B cell (primary cell): ENCODE measurements at regions not wholly inside any gene's neighbourhood (a gene's known extent, or its start where the extent isn't known, plus 50 kb on each side); places are given as distances from the start of the nearest gene placed in this dataset.

Experiments
- ATAC-seq: fragments of 200-7000 bp; cut with Tn5 transposase; one replicate; pipeline ENCODE4 v1.10.0; 2021; ENCODE audit warnings: low read depth, mild to moderate bottlenecking, moderate number of reproducible peaks, moderate library complexity
- CTCF ChIA-PET: fragments of 350-600 bp; sonication (Branson Sonifier 250); formaldehyde crosslinking; loops from one replicate; lab custom pipeline; 2021; ENCODE audit warnings: antibody characterized with exemption, inconsistent platforms; lab: Charles Lee
- POLR2A ChIA-PET: fragments of 350-600 bp; sonication (Branson Sonifier 250); formaldehyde crosslinking; loops from one replicate; lab custom pipeline; 2021; ENCODE audit warnings: antibody characterized with exemption; lab: Charles Lee
- DNase-seq: peaks from one replicate; pipeline ENCODE4 v3.0.0; 2013
- H2AFZ ChIP-seq: 2 replicates; pipeline ENCODE4 v1.6.1; 2012; ENCODE audit warnings: mild to moderate bottlenecking, low read depth, low read length; ENCODE audit not compliant: insufficient read depth, poor library complexity, severe bottlenecking
- H3K27ac ChIP-seq, 2 donors: 1 replicate in 1 of 2; 2 replicates in 1 of 2; pipeline ENCODE4 v1.5.1; 2012 to 2013; ENCODE audit warnings: low read length in 2 of 2, mild to moderate bottlenecking in 2 of 2, moderate library complexity in 1 of 2
- H3K27me3 ChIP-seq, 4 experiments: fragments of 200-600 bp in 1 of 4; sonication (generic) in 1 of 4; replicated peaks in 1 of 4; 1 replicate in 2 of 4; 2 replicates in 2 of 4; pipeline versions ENCODE4 v1.6.1 to v1.7.0; 2013 to 2016; ENCODE audit warnings: low read length in 3 of 4, mild to moderate bottlenecking in 2 of 4, mixed read lengths in 1 of 4, moderate library complexity in 1 of 4; ENCODE audit not compliant: insufficient read depth in 4 of 4, control insufficient read depth in 3 of 4; ENCODE audit errors: control extremely low read depth in 1 of 4
- H3K36me3 ChIP-seq, 2 experiments: replicated peaks in 1 of 2; 1 replicate in 1 of 2; 2 replicates in 1 of 2; pipeline versions ENCODE4 v1.6.1 to v1.7.1; 2013; ENCODE audit warnings: low read length in 1 of 2; ENCODE audit not compliant: insufficient read depth in 2 of 2, control insufficient read depth in 1 of 2; ENCODE audit errors: control extremely low read depth in 1 of 2, extremely low read depth in 1 of 2
- H3K4me1 ChIP-seq, 2 donors: fragments of 200-600 bp in 1 of 2; sonication (generic) in 1 of 2; 1 replicate in 1 of 2; 2 replicates in 1 of 2; pipeline versions ENCODE4 v1.5.1 to v1.6.1; 2013 to 2017; ENCODE audit warnings: low read length in 2 of 2; ENCODE audit not compliant: control insufficient read depth in 2 of 2, insufficient read depth in 2 of 2
- H3K4me2 ChIP-seq: replicated peaks from 2 replicates; pipeline ENCODE3; 2012; ENCODE audit warnings: mild to moderate bottlenecking, low read depth, low read length; ENCODE audit not compliant: poor library complexity, severe bottlenecking
- H3K4me3 ChIP-seq, 5 experiments: fragments of 200-600 bp in 1 of 5; sonication (generic) in 1 of 5; 1 replicate in 3 of 5; 2 replicates in 2 of 5; pipeline versions ENCODE4 v1.5.1 to v1.7.0; 2011 to 2016; ENCODE audit warnings: low read length in 4 of 5, mild to moderate bottlenecking in 4 of 5, low read depth in 2 of 5, control low read depth in 1 of 5, moderate library complexity in 1 of 5; ENCODE audit not compliant: insufficient read depth in 1 of 5; ENCODE audit errors: control extremely low read depth in 1 of 5, extremely low read depth in 1 of 5
- H3K79me2 ChIP-seq: fragments of 200-600 bp; sonication (generic); one replicate; pipeline ENCODE4 v1.6.0; 2016; ENCODE audit warnings: low read length; ENCODE audit not compliant: control insufficient read depth, insufficient read depth
- H3K9ac ChIP-seq: fragments of 200-600 bp; sonication (generic); 2 replicates; pipeline ENCODE4 v1.6.1; 2017; ENCODE audit warnings: mild to moderate bottlenecking, low read length, moderate library complexity
- H3K9me3 ChIP-seq, 3 donors: one replicate each; pipeline versions ENCODE4 v1.6.1 to v1.7.1; 2013; ENCODE audit warnings: low read length in 2 of 3; ENCODE audit not compliant: control insufficient read depth in 2 of 3, insufficient read depth in 1 of 3; ENCODE audit errors: control extremely low read depth in 1 of 3
- H4K20me1 ChIP-seq: 2 replicates; pipeline ENCODE4 v1.6.0; 2012; ENCODE audit warnings: mild to moderate bottlenecking, low read length; ENCODE audit not compliant: insufficient read depth, control insufficient read depth, poor library complexity, severe bottlenecking
- H3K27ac Mint-ChIP-seq: one replicate; pipeline ENCODE4 v1.8.0; 2021; ENCODE audit warnings: mixed read lengths
- H3K27me3 Mint-ChIP-seq: one replicate; pipeline ENCODE4 v1.8.0; 2021; ENCODE audit warnings: mixed read lengths
- H3K4me1 Mint-ChIP-seq: one replicate; pipeline ENCODE4 v1.8.0; 2021; ENCODE audit warnings: mixed read lengths
- H3K4me3 Mint-ChIP-seq: one replicate; pipeline ENCODE4 v1.8.0; 2021; ENCODE audit warnings: mixed read lengths
- H3K9me3 Mint-ChIP-seq: one replicate; pipeline ENCODE4 v1.8.0; 2022; ENCODE audit warnings: mixed read lengths; ENCODE audit not compliant: insufficient read depth
- CTCF ChIP-seq: fragments of 200-600 bp; IDR thresholded peaks from one replicate; pipeline ENCODE4 v1.8.0; 2022; ENCODE audit warnings: antibody characterized with exemption, mild to moderate bottlenecking
- EZH2 ChIP-seq: IDR thresholded peaks from 2 replicates; pipeline ENCODE4 v1.6.1; 2012; ENCODE audit warnings: borderline replicate concordance, low read depth, mild to moderate bottlenecking, moderate library complexity, low read length; ENCODE audit not compliant: insufficient read depth, poor library complexity, severe bottlenecking
- WGBS: methylation state at CpG from one replicate; pipeline ENCODE4 v1.1.5; 2013; ENCODE audit warnings: missing lambda C conversion rate; ENCODE audit not compliant: insufficient coverage; 5-methylcytosine and 5-hydroxymethylcytosine counted together
- intact Hi-C: fragments of 100-400 bp; cut with micrococcal nuclease; formaldehyde crosslinking; loops from one replicate; pipeline ENCODE4 v1.10.0; 2022

- Histone ChIP-seq H4K20me1 (no peaks in the 10 kb centered on the region), H3K9ac (no peak overlapping the region), H3K4me3 (no peak overlapping the region), H3K9me3 (no peaks in the 10 kb centered on the region), H3K4me2 (no peak overlapping the region), H3K36me3 (no peaks in the 10 kb centered on the region), H3K4me1 (no peaks in the 10 kb centered on the region), H3K27ac (no peak overlapping the region), H3K79me2 (no peaks in the 10 kb centered on the region), H3K27me3 (no peaks in the 10 kb centered on the region), H2AFZ (no peak overlapping the region)
- ATAC-seq (no peak), DNase-seq (no peak)
- Mint-ChIP-seq H3K27ac (no peak overlapping the region), H3K27me3 (no peaks in the 10 kb centered on the region), H3K4me3 (no peak overlapping the region), H3K9me3 (no peaks in the 10 kb centered on the region), H3K4me1 (no peaks in the 10 kb centered on the region)
- ChIA-PET POLR2A (no interaction called here), CTCF (no interaction called here)
- TF ChIP-seq EZH2 (no peak), CTCF (no peak)
- no CpG with 5 or more reads among the region's 5 CpGs for WGBS
- intact Hi-C loops = no loop called here
Measured at GRCh38 chr6:112682071-112682470, 334.9 kb downstream of the RFPL4B start.

GRCh38 chr6:112683106-112683505 lies 336.0 kb downstream of the RFPL4B start:
- ATAC-seq = no peak
- no peak overlapping the region for H3K9ac ChIP-seq
- intact Hi-C loops = no loop called here
- no peaks in the 10 kb centered on the region for H3K4me1 ChIP-seq
- Mint-ChIP-seq H3K9me3 (no peaks in the 10 kb centered on the region), H3K4me3 (no peak overlapping the region), H3K4me1 (no peaks in the 10 kb centered on the region), H3K27me3 (no peaks in the 10 kb centered on the region), H3K27ac (no peak overlapping the region)
- H3K4me2 ChIP-seq = no peak overlapping the region
- no peaks in the 10 kb centered on the region for H3K79me2 ChIP-seq
- no peaks in the 10 kb centered on the region for H3K27me3 ChIP-seq
- ChIA-PET CTCF (interaction anchor here (0.6 kb wide), 1 partner anchor 546 kb away, joined by 4 read pairs; no protein-coding TSS in a partner anchor), POLR2A (no interaction called here)
- no peaks in the 10 kb centered on the region for H3K9me3 ChIP-seq
- H2AFZ ChIP-seq = no peak overlapping the region
- no peaks in the 10 kb centered on the region for H3K36me3 ChIP-seq
- DNase-seq = no peak
- TF ChIP-seq CTCF = no peak
- TF ChIP-seq EZH2 = no peak
- no CpG with 5 or more reads among the region's 2 CpGs for WGBS
- no peaks in the 10 kb centered on the region for H4K20me1 ChIP-seq
- no peak overlapping the region for H3K27ac ChIP-seq
- H3K4me3 ChIP-seq = no peak overlapping the region
